Skin epidermis (tissue), 12 donors: ENCODE measurements at regions not wholly inside any gene's neighbourhood (a gene's known extent, or its start where the extent isn't known, plus 50 kb on each side); places are given as distances from the start of the nearest gene placed in this dataset.
A peak's percentile ranks its signal among the peaks of the same experiment; 100 is the strongest.
"Not testable (repeated sequence)": the region's sequence is repeated elsewhere in the genome, so short reads cannot be mapped to it uniquely, and the experiment has no call there.

ENCODE experiments used
- H3K27ac ChIP-seq, 21 experiments: fragments of 200-600 bp; sonication (generic) in 11 of 21; one replicate each; pipeline ENCODE4 v1.5.0; 2020; ENCODE audit warnings: mild to moderate bottlenecking in 3 of 21, inconsistent platforms in 2 of 21, moderate library complexity in 2 of 21
- H3K4me3 ChIP-seq, 7 experiments: fragments of 200-600 bp; sonication (generic) in 2 of 7; one replicate each; pipeline ENCODE4 v1.5.0; 2020; ENCODE audit warnings: inconsistent platforms in 2 of 7, mild to moderate bottlenecking in 2 of 7, moderate library complexity in 1 of 7

GRCh38 chrX:40788698-40789097 lies 53.4 kb upstream of the MED14 start:
- not testable (repeated sequence) for H3K27ac ChIP-seq, H3K4me3 ChIP-seq

GRCh38 chrX:40792433-40792832 lies 57.1 kb upstream of the MED14 start:
- no peak overlapping the region for H3K4me3 ChIP-seq
- no peak overlapping the region for H3K27ac ChIP-seq

- not testable (repeated sequence) for H3K4me3 ChIP-seq
- peak overlapping the region in 4 of 21 experiments; percentile 3 to 62 (median 38) for H3K27ac ChIP-seq
Observed at GRCh38 chrX:40794829-40795130, 59.4 kb upstream of the MED14 start.

GRCh38 chrX:40799745-40800144 lies 64.4 kb upstream of the MED14 start:
- H3K27ac ChIP-seq, H3K4me3 ChIP-seq: not testable (repeated sequence)

- Histone ChIP-seq H3K4me3 (no peak overlapping the region), H3K27ac (no peak overlapping the region)
Observed at GRCh38 chrX:40805404-40805803, 70.1 kb upstream of the MED14 start.

- Histone ChIP-seq H3K4me3 (no peak overlapping the region), H3K27ac (no peak overlapping the region)
Observed at GRCh38 chrX:40806513-40807220, 71.3 kb upstream of the MED14 start.

GRCh38 chrX:40807384-40807783 lies 72.0 kb upstream of the MED14 start:
- H3K4me3 ChIP-seq, result no peak overlapping the region
- no peak overlapping the region for H3K27ac ChIP-seq

- no peak overlapping the region for H3K4me3 ChIP-seq
- H3K27ac ChIP-seq, result no peak overlapping the region
Observed at GRCh38 chrX:40808203-40808602, 72.9 kb upstream of the MED14 start.

- Histone ChIP-seq H3K4me3 (no peak overlapping the region), H3K27ac (no peak overlapping the region)
Observed at GRCh38 chrX:40809210-40809609, 73.9 kb upstream of the MED14 start.

GRCh38 chrX:40815045-40815444 lies 79.7 kb upstream of the MED14 start:
- H3K4me3 ChIP-seq, H3K27ac ChIP-seq: not testable (repeated sequence)

GRCh38 chrX:40816906-40817305 lies 81.6 kb upstream of the MED14 start:
- Histone ChIP-seq H3K27ac (no peak overlapping the region), H3K4me3 (no peak overlapping the region)

- H3K27ac ChIP-seq, result no peak overlapping the region
- H3K4me3 ChIP-seq, result no peak overlapping the region
Observed at GRCh38 chrX:40818236-40818635, 82.9 kb upstream of the MED14 start.

- no peak overlapping the region for H3K4me3 ChIP-seq
- no peak overlapping the region for H3K27ac ChIP-seq
Observed at GRCh38 chrX:40821780-40822179, 86.4 kb upstream of the MED14 start.

- Histone ChIP-seq H3K4me3 (no peak overlapping the region), H3K27ac (no peak overlapping the region)
Observed at GRCh38 chrX:40827331-40827730, 92.0 kb upstream of the MED14 start.

GRCh38 chrX:40831750-40832149 lies 96.4 kb upstream of the MED14 start:
- Histone ChIP-seq H3K4me3 (no peak overlapping the region), H3K27ac (no peak overlapping the region)

GRCh38 chrX:40832723-40833122 lies 97.4 kb upstream of the MED14 start:
- Histone ChIP-seq H3K27ac (no peak overlapping the region), H3K4me3 (no peak overlapping the region)

GRCh38 chrX:40834225-40834624 lies 98.9 kb upstream of the MED14 start:
- Histone ChIP-seq H3K4me3 (no peak overlapping the region), H3K27ac (no peak overlapping the region)

- Histone ChIP-seq H3K4me3 (no peak overlapping the region), H3K27ac (no peak overlapping the region)
Observed at GRCh38 chrX:40835526-40835925, 100.2 kb upstream of the MED14 start.

GRCh38 chrX:40843643-40844042 lies 108.3 kb upstream of the MED14 start:
- no peak overlapping the region for H3K27ac ChIP-seq
- no peak overlapping the region for H3K4me3 ChIP-seq

- Histone ChIP-seq H3K27ac (peak overlapping the region in 1 of 21 experiments; percentile 39), H3K4me3 (no peak overlapping the region)
Observed at GRCh38 chrX:40844471-40844870, 109.1 kb upstream of the MED14 start.

GRCh38 chrX:40845331-40845911 lies 110.1 kb upstream of the MED14 start:
- Histone ChIP-seq H3K4me3 (no peak overlapping the region), H3K27ac (peak overlapping the region in 1 of 21 experiments; percentile 39)
